HEK293T (cell line): ENCODE measurements at regions not wholly inside any gene's neighbourhood (a gene's known extent, or its start where the extent isn't known, plus 50 kb on each side); places are given as distances from the start of the nearest gene placed in this dataset.

Experiments used
- ARNT ChIP-seq: fragments of 450-650 bp; IDR thresholded peaks from 2 replicates; pipeline ENCODE4 v1.6.1; 2017; ENCODE audit warnings: mild to moderate bottlenecking
- BHLHE40 ChIP-seq: fragments of 450-650 bp; IDR thresholded peaks from 2 replicates; pipeline ENCODE4 v1.6.1; 2016; ENCODE audit warnings: mild to moderate bottlenecking, moderate library complexity, borderline replicate concordance
- ELF4 ChIP-seq: fragments of 450-650 bp; IDR thresholded peaks from 2 replicates; pipeline ENCODE4 v1.6.1; 2017; ENCODE audit warnings: antibody characterized with exemption
- FOXA1 ChIP-seq: fragments of 450-650 bp; IDR thresholded peaks from 2 replicates; pipeline ENCODE4 v1.6.1; 2016; ENCODE audit warnings: mild to moderate bottlenecking
- FOXK2 ChIP-seq: fragments of 450-650 bp; IDR thresholded peaks from 2 replicates; pipeline ENCODE4 v1.6.1; 2016; ENCODE audit warnings: mild to moderate bottlenecking
- FOXM1 ChIP-seq: fragments of 450-650 bp; IDR thresholded peaks from 2 replicates; pipeline ENCODE4 v1.6.1; 2017; ENCODE audit warnings: mild to moderate bottlenecking, borderline replicate concordance
- HDGF ChIP-seq: fragments of 450-650 bp; IDR thresholded peaks from 2 replicates; pipeline ENCODE4 v1.6.1; 2017; ENCODE audit warnings: antibody characterized with exemption, borderline replicate concordance
- LEF1 ChIP-seq: fragments of 450-650 bp; IDR thresholded peaks from 2 replicates; pipeline ENCODE4 v1.6.1; 2017; ENCODE audit warnings: mild to moderate bottlenecking, borderline replicate concordance
- NFRKB ChIP-seq: fragments of 450-650 bp; IDR thresholded peaks from 2 replicates; pipeline ENCODE4 v1.6.1; 2016; ENCODE audit warnings: mild to moderate bottlenecking, moderate library complexity
- SP1 ChIP-seq: fragments of 450-650 bp; IDR thresholded peaks from 2 replicates; pipeline ENCODE4 v1.6.1; 2017
- SUZ12 ChIP-seq: fragments of 450-650 bp; IDR thresholded peaks from 2 replicates; pipeline ENCODE4 v1.6.1; 2016; ENCODE audit warnings: mild to moderate bottlenecking
- TARDBP ChIP-seq: fragments of 450-650 bp; IDR thresholded peaks from 2 replicates; pipeline ENCODE4 v1.6.1; 2016
- ZNF384 ChIP-seq: fragments of 450-650 bp; IDR thresholded peaks from 2 replicates; pipeline ENCODE4 v1.6.1; 2016
- TF ChIP-seq, protein P1 (sequence below): fragments of 450-650 bp; IDR thresholded peaks from 2 replicates; pipeline ENCODE4 v1.6.1; 2016

DNA sequence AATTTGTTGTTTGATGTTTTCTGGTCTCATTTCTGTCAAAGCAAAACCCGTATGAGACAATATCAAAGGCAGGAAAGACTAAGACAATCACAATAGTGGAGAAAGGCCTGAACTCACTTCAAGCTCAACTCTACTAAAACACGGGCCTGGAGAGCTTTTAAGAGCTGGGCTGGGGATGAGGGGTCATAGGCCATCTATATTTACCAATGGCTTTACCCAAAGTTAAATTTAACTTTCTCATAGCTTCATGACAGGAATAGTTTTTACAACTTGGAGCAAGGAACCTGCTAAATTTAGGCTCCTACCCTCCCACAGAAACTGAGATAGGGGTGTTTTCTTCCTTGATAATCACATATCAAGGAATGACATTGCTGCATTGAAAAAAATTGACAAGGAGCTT lies 223.4 kb upstream of the CHORDC1 start:
- TF ChIP-seq TARDBP (no peak), SUZ12 (no peak), ARNT (no peak), BHLHE40 (no peak), ELF4 (no peak), FOXA1 (no peak), LEF1 (no peak), FOXM1 (no peak), ZNF384 (no peak), HDGF (no peak), SP1 (no peak), FOXK2 (no peak), NFRKB (no peak)
- TF ChIP-seq, protein P1, sequence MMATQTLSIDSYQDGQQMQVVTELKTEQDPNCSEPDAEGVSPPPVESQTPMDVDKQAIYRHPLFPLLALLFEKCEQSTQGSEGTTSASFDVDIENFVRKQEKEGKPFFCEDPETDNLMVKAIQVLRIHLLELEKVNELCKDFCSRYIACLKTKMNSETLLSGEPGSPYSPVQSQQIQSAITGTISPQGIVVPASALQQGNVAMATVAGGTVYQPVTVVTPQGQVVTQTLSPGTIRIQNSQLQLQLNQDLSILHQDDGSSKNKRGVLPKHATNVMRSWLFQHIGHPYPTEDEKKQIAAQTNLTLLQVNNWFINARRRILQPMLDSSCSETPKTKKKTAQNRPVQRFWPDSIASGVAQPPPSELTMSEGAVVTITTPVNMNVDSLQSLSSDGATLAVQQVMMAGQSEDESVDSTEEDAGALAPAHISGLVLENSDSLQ = no peak
